A673 (cell line): ENCODE measurements at regions not wholly inside any gene's neighbourhood (a gene's known extent, or its start where the extent isn't known, plus 50 kb on each side); places are given as distances from the start of the nearest gene placed in this dataset.

Experiments
- BruUV-seq: library from RNA; stranded (reverse); fragments of 400-500 nt; replicated peaks from 2 replicates; lab custom pipeline; 2021; lab: Mats Ljungman, UMichigan
- CTCF ChIA-PET: fragments of 300-600 bp; sonication (Branson Sonifier 250); formaldehyde crosslinking; loops from one replicate; lab custom pipeline; 2022; ENCODE audit warnings: antibody characterized with exemption; lab: Charles Lee
- POLR2A ChIA-PET: fragments of 300-600 bp; sonication (Branson Sonifier 250); formaldehyde crosslinking; loops from one replicate; lab custom pipeline; 2022; ENCODE audit warnings: antibody characterized with exemption; ENCODE audit not compliant: low non-redundant PET; lab: Charles Lee
- DNase-seq: peaks from one replicate; pipeline ENCODE4 v3.0.0-alpha.2; 2015; ENCODE audit warnings: low spot score
- H3K27ac ChIP-seq: fragments of 200-600 bp; sonication (generic); 2 replicates; pipeline ENCODE4 v1.5.1; 2016; ENCODE audit warnings: mixed run types, low read depth, mild to moderate bottlenecking, mixed read lengths, antibody characterized with exemption, low read length; ENCODE audit not compliant: poor library complexity, severe bottlenecking
- H3K27me3 ChIP-seq: fragments of 200-600 bp; sonication (generic); replicated peaks from 2 replicates; pipeline ENCODE4 v1.6.1; 2017; ENCODE audit warnings: mixed run types, low read depth, mild to moderate bottlenecking, mixed read lengths, antibody characterized with exemption, low read length; ENCODE audit not compliant: insufficient read depth, poor library complexity
- H3K36me3 ChIP-seq: fragments of 200-600 bp; sonication (generic); 2 replicates; pipeline ENCODE4 v1.6.1; 2016; ENCODE audit warnings: mixed run types, mild to moderate bottlenecking, mixed read lengths, antibody characterized with exemption, low read length; ENCODE audit not compliant: insufficient read depth, poor library complexity, severe bottlenecking
- H3K4me1 ChIP-seq: fragments of 200-600 bp; sonication (generic); 2 replicates; pipeline ENCODE4 v1.6.1; 2017; ENCODE audit warnings: mixed run types, mild to moderate bottlenecking, mixed read lengths, antibody characterized with exemption, low read length; ENCODE audit not compliant: insufficient read depth, poor library complexity, severe bottlenecking
- H3K4me3 ChIP-seq: fragments of 200-600 bp; sonication (generic); 2 replicates; pipeline ENCODE4 v1.5.1; 2016; ENCODE audit warnings: low read depth, mixed run types, mild to moderate bottlenecking, mixed read lengths, low read length; ENCODE audit not compliant: poor library complexity, severe bottlenecking
- H3K9me3 ChIP-seq: fragments of 200-600 bp; sonication (generic); 2 replicates; pipeline ENCODE4 v1.6.1; 2016; ENCODE audit warnings: mixed run types, low read depth, mild to moderate bottlenecking, mixed read lengths, antibody characterized with exemption, low read length; ENCODE audit not compliant: poor library complexity, severe bottlenecking
- EZH2 ChIP-seq: fragments of 200-600 bp; sonication (generic); IDR thresholded peaks from 2 replicates; pipeline ENCODE4 v1.6.1; 2017; ENCODE audit warnings: borderline replicate concordance, low read depth, mild to moderate bottlenecking, mixed read lengths, antibody characterized with exemption, low read length; ENCODE audit not compliant: poor library complexity, severe bottlenecking
- intact Hi-C: fragments of 100-400 bp; cut with micrococcal nuclease; formaldehyde crosslinking; loops from one replicate; pipeline ENCODE4 v1.10.0; 2022; ENCODE audit not compliant: unreplicated experiment
- TF ChIP-seq, protein P1 (sequence below): fragments of 300-800, 200-600 bp; sonication (generic); conservative IDR thresholded peaks from 2 replicates; pipeline ENCODE4 v1.5.1; 2017; ENCODE audit warnings: low read depth, mild to moderate bottlenecking, antibody characterized with exemption, low read length, moderate library complexity, mixed read lengths

DNA sequence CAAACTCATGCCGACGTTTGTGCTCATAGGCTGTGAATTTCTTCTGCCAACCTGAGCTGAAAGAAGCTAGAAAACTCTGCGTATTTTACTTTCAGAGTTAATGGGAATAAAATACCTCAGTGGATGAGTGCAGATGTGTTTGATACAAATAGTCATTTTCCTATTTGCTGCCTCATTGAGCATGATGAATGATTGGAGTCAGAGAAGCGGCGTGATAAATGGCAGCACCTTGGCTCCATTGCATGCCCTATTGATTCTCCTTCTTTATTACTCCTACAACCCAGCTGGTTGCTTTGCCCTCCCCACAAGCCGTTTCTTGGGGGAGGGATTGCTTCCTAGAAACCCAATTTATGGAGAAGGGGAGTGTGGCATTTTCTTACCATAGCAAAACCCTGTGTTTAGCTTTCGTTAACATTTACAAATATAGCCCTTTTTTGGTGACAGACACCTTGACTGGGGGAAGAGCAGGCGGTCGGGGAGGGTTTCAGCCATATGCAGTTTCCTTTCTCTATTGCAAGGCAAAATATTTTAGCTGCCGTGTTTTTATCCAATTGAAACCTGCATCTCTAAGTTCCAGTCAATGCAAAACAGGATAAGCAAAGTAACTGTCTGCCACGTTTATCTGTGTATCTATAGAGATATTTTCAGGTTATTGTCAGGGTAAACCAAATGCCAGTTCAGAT, 93.1 kb upstream of the TBCA start:
- ChIA-PET CTCF (no interaction called here), POLR2A (no interaction called here)
- intact Hi-C loops = no loop called here
- H3K27me3 ChIP-seq = peaks cover 15% of the 10 kb centered on the region
- H3K27ac ChIP-seq = no peak overlapping the region
- H3K9me3 ChIP-seq = no peaks in the 10 kb centered on the region
- no peaks in the 10 kb centered on the region for H3K36me3 ChIP-seq
- no peak overlapping the region for H3K4me3 ChIP-seq
- no peak for TF ChIP-seq EZH2
- TF ChIP-seq, protein P1, sequence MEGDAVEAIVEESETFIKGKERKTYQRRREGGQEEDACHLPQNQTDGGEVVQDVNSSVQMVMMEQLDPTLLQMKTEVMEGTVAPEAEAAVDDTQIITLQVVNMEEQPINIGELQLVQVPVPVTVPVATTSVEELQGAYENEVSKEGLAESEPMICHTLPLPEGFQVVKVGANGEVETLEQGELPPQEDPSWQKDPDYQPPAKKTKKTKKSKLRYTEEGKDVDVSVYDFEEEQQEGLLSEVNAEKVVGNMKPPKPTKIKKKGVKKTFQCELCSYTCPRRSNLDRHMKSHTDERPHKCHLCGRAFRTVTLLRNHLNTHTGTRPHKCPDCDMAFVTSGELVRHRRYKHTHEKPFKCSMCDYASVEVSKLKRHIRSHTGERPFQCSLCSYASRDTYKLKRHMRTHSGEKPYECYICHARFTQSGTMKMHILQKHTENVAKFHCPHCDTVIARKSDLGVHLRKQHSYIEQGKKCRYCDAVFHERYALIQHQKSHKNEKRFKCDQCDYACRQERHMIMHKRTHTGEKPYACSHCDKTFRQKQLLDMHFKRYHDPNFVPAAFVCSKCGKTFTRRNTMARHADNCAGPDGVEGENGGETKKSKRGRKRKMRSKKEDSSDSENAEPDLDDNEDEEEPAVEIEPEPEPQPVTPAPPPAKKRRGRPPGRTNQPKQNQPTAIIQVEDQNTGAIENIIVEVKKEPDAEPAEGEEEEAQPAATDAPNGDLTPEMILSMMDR = no peak
- no peak for DNase-seq
- BruUV-seq = no TSS peak
- no peaks in the 10 kb centered on the region for H3K4me1 ChIP-seq

DNA sequence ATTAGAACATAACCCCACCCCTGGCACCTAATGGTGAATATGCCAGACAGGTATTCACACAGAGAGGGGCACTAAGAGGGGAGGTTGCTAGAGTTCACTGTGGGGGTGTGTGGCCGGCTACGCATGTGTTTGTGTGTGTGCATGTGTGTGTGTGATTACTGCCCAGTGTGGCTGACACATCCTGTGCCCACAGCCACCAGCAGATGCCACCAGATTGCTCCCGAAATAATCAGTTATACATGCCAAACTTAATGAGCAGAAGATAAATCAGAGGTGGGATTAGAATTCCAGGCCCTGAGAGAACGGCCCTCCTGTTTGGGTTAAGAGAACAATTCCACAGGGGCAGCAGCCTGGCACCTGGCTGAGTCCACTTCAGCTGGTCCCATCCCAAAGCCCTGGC, 91.8 kb upstream of the TBCA start:
- TF ChIP-seq EZH2 = no peak
- TF ChIP-seq, protein P1 = no peak
- no peaks in the 10 kb centered on the region for H3K4me1 ChIP-seq
- H3K36me3 ChIP-seq = no peaks in the 10 kb centered on the region
- H3K27ac ChIP-seq = no peak overlapping the region
- intact Hi-C loops = no loop called here
- BruUV-seq = no TSS peak
- ChIA-PET CTCF (interaction anchor here (0.6 kb wide), 1 partner anchor 1239 kb away, joined by 3 read pairs; no protein-coding TSS in a partner anchor), POLR2A (no interaction called here)
- peaks cover 26% of the 10 kb centered on the region for H3K27me3 ChIP-seq
- H3K4me3 ChIP-seq = no peak overlapping the region
- no peak for DNase-seq
- no peaks in the 10 kb centered on the region for H3K9me3 ChIP-seq

DNA sequence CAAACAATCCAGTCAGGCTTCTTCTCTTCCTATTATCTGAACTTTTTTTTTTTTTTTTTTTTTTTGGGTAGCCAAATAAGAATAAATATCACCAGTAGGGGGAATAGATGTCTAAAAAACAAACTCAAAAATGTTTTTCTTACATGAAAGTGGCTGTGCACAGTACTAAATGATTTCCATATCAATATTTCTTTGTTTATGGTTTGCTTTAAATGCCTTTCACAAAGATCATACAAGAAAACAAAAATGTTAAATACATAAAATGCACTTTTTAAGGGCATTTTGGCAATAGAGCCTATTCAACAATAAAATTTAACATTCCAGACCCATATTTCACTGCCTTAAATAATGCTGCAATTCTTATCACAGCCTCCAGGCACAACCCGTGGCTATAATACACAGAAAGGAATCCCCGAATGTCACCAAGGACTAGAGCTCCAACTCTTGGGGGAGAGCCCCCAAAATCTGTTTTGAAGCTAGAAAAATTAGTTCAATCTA, 91.1 kb upstream of the TBCA start:
- intact Hi-C loops = no loop called here
- POLR2A ChIA-PET = no interaction called here
- no peak for TF ChIP-seq EZH2
- TF ChIP-seq, protein P1 = peak; percentile 31; the same call in 1 of the 2 replicates
- no TSS peak for BruUV-seq
- H3K9me3 ChIP-seq = no peaks in the 10 kb centered on the region
- no peaks in the 10 kb centered on the region for H3K4me1 ChIP-seq
- no peak overlapping the region for H3K4me3 ChIP-seq
- peaks cover 33% of the 10 kb centered on the region for H3K27me3 ChIP-seq
- H3K36me3 ChIP-seq = no peaks in the 10 kb centered on the region
- peak; percentile 18 for DNase-seq
- CTCF ChIA-PET = interaction anchor here (0.6 to 0.7 kb wide), 2 partner anchors 810 to 1240 kb away, joined by 3 read pairs; no protein-coding TSS in a partner anchor
- no peak overlapping the region for H3K27ac ChIP-seq
